ENCODE measurements at regions not wholly inside any gene's neighbourhood (a gene's known extent, or its start where the extent isn't known, plus 50 kb on each side); places are given as distances from the start of the nearest gene placed in this dataset.

- DNase-seq (ENCODE audit: low spot score) = no peak
- TF ChIP-seq CTCF (IDR thresholded peaks at IDR 0.05; ENCODE audit: extremely low read depth, missing control alignments) = no peak
Observed at GRCh38 chr2:121049131-121049530, 235.9 kb downstream of the TFCP2L1 start.

DNA sequence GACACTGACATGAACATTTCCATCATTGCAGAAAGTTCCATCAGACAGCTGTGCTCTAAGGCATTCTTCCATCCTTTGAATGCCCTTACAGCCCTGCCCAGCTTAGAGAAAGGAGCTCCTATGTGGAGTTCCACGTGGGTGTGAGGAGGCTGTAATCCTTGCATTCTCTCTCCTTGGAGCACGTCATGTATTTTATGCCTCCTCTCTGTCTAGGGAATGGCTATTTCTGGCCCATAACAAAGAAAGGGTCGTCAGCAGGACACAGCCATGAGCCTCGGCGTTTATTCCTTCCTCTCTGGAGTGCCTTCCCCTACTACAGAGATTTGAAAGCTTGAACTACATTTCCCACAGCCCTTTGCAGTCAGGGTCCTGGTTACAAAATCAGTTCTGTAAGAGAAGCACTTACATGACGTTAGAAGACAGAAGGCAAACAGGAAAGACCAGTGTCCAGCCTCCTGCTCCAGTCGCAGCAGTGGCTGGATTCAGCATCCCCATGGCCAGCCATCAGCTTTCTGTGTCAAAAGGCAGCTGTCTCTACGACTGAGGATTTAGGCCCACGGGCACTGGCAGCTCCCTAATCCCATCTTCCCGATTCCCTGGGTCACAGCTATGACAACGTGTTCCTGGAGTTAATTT lies 234.9 kb downstream of the TFCP2L1 start:
- no peak for DNase-seq (ENCODE audit: low spot score)
- TF ChIP-seq CTCF (IDR thresholded peaks at IDR 0.05; ENCODE audit: extremely low read depth, missing control alignments) = no peak

GRCh38 chr2:121051311-121051710 lies 233.7 kb downstream of the TFCP2L1 start:
- no peak for DNase-seq (ENCODE audit: low spot score)
- no peak for TF ChIP-seq CTCF (IDR thresholded peaks at IDR 0.05; ENCODE audit: extremely low read depth, missing control alignments)

GRCh38 chr2:121052023-121052422 lies 233.0 kb downstream of the TFCP2L1 start:
- TF ChIP-seq CTCF (IDR thresholded peaks at IDR 0.05; ENCODE audit: extremely low read depth, missing control alignments) = no peak
- no peak for DNase-seq (ENCODE audit: low spot score)

DNA sequence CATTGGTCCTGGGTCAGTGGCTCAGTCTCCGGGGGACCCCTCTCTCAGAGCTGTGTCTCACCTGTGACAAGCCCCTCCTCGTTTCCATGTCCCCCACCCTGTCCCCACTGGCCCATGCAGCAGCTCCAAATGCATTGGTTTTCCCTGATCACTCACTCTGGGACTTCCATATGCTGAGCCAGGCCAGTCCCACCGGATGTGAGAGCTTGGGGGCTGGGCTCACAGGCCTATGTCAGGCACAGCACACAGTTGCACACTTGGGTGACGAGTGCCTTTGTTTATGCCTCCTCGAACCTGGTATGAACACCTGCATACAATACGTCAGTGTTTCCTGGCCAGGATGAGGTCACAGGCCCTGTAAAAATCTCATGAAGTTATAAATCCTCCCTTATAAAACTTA lies 232.5 kb downstream of the TFCP2L1 start:
- no peak for TF ChIP-seq CTCF (IDR thresholded peaks at IDR 0.05; ENCODE audit: extremely low read depth, missing control alignments)
- DNase-seq (ENCODE audit: low spot score) = no peak

- DNase-seq (ENCODE audit: low spot score) = no peak
Observed at GRCh38 chr2:121055088-121055487, 229.9 kb downstream of the TFCP2L1 start.

DNA sequence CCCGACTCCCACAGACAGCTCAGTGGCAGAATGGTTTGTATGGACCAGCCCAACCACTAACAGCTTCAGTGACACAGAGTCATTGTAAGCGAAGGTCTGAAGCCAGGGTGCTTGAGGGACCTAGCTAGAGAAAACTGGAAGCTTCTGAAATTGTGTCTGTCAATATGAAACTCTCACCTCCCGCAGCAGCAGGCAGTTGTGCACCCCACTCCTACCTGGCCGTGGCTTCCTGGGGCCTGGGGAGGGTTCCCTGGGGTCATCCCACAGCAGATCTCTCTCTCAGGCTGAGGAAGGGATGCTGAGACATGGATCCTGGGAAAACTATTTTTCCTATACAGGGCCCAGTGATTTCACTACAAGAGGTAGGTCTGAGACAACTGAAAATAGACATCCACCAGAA lies 229.5 kb downstream of the TFCP2L1 start:
- DNase-seq (ENCODE audit: low spot score) = no peak
- TF ChIP-seq CTCF (IDR thresholded peaks at IDR 0.05; ENCODE audit: extremely low read depth, missing control alignments) = no peak

More at GRCh38 chr2:121055088-121055487, 229.9 kb downstream of the TFCP2L1 start:
- no peak for TF ChIP-seq CTCF (IDR thresholded peaks at IDR 0.05; ENCODE audit: extremely low read depth, missing control alignments)

Data from GM20000 (cell line).